ENCODE measurements at regions not wholly inside any gene's neighbourhood (a gene's known extent, or its start where the extent isn't known, plus 50 kb on each side); places are given as distances from the start of the nearest gene placed in this dataset.
A peak's percentile ranks its signal among the peaks of the same experiment; 100 is the strongest.

GRCh38 chr15:31974154-31974794, 56.0 kb upstream of the CHRNA7 start:
- no peak for ATAC-seq

DNA sequence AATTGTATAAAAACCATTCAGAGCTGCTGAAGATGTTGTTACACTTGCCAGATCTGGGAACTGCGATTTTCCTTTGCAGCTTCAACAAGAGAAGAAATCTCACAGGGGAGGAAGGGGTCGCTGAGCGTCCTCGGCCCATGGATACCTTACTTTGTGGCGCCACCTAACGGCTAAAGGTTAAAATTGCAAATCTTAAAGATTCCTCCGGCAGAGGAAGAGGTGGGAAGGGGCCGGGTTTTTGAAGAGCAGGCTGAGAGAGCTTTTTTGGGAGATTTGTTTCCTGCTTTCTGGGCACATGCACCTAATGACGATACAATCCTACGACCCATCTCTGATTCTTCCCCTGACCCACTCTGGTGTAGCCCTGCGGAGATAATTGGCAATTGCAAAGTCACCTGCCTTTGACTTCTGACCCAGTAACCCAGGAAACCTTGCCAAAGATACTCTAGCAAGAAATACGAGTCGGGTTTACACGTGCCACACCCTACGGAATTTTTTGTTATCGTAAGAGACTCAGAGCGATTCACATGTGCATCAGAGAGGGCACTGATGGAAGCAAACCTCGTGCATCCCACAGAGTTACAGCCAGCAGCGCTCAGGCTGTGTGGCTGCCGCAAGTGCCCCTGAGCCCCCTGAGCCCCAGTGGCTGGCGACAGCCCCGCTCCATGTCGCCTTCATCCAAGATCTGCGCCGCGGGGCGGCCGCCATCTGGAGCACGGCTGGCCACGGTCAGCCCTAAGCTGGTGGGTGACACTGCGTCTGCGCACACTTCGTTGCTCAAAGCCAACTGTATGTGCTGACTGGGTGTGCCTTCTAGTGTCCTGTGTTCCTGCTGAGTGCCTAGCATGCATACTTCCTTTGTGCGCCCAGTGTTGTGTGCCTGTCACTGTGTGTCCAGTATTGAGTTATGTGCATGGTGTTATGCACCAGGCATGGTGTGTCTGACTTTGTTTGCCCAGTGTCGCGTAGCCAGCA, 55.2 kb upstream of the CHRNA7 start:
- no peak overlapping the region for H3K27ac Mint-ChIP-seq
- H3K36me3 Mint-ChIP-seq = no peaks in the 10 kb centered on the region
- peak; percentile 13 to 42 for ATAC-seq
- DNase-seq (ENCODE audit: low spot score in 2 of 2) = peak in 1 of 2 donors; percentile 57
- H3K9me3 Mint-ChIP-seq = no peaks in the 10 kb centered on the region

More at GRCh38 chr15:31974154-31974794, 56.0 kb upstream of the CHRNA7 start:
- DNase-seq (ENCODE audit: low spot score in 2 of 2) = no peak
- H3K9me3 Mint-ChIP-seq = no peaks in the 10 kb centered on the region
- H3K27ac Mint-ChIP-seq = no peak overlapping the region
- H3K36me3 Mint-ChIP-seq = no peaks in the 10 kb centered on the region

DNA sequence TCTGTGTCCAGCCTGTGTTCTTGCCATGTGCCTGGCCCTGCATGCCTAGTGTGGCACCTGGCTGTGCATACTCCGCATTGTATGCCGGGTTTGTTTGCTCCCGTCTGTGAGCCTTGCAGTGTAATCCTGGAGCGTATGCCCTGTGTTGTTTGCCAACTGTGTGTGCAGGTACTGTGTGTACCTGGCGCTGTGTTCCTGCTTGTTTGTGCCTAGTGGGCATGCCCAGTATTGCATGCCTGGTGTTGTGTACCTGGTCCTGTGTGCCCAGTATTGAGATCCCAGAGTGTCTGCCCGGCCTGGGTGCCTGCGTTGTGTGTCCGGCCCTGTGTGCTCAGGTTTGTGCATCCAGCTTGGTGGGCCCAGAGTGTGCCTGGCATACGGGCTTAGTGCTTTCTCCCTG, 54.5 kb upstream of the CHRNA7 start:
- H3K9me3 Mint-ChIP-seq = no peaks in the 10 kb centered on the region
- no peaks in the 10 kb centered on the region for H3K36me3 Mint-ChIP-seq
- peak in 1 of 2 donors; percentile 22 for DNase-seq (ENCODE audit: low spot score in 2 of 2)
- H3K27ac Mint-ChIP-seq = no peak overlapping the region
- peak; percentile 21 to 56 for ATAC-seq

DNA sequence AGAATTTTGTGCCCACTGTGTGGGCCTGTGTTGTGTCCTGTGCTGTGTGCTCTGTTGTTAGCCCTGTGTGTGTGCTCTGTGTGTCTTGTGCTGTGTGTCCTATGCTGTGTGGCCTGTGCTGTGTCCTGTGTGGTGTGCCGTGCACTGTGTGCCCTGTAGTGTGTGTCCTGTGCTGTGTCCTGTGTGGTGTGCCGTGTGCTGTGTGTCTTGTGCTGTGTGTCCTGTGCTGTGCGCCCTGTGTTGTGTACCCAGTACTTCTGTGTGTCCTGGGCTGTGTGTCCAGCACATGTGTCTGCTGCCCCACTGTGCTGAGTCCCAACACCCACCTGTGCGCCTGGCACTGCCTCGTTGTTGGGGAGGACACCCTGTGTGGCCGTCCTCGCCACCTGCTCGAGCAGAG, 53.2 kb upstream of the CHRNA7 start:
- Mint-ChIP-seq H3K36me3 (no peaks in the 10 kb centered on the region), H3K27ac (no peak overlapping the region), H3K9me3 (no peaks in the 10 kb centered on the region)
- DNase-seq (ENCODE audit: low spot score in 2 of 2) (no peak), ATAC-seq (peak in 1 of 2 donors; percentile 15)

DNA sequence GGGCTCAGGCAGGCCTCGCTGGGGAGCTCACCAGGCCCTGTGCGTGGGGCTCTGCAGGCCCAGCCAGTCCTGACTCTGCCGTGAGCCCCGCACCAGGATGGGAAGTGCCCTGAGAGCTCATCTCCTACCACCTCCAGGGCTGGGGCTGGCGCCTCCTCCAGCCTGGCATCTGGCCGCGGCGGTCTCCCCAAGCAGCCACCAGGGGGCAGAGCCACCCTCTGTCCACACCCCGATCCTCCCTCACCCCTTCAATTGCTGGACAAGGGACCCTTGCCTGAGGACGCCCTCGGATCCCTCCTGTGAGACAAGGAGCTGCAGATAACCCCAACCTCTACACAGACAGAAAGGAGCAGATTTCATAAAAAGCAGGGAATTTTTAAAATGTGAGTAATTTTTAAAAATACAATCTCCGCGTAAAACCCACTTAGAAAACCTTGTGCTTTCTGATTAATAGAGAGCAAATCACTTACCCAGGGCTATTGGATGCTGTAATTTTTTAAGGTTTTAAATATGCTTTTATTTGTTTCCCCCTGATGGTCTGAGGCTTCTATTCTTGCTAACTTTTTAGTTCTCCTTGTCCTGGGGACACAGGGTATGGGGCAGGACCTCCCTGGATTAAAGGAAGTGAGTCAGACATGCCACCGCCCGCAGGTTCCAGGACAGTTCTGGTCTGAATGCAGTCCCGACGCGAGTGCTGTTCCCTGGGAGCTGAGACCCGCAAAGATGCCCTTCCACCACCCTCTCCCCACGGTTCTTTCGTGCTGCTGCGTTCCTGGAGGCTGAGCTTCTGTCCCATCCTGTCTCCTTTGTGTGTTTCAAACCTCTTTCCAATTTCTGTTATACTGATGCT, 52.3 kb upstream of the CHRNA7 start:
- H3K27ac Mint-ChIP-seq = no peak overlapping the region
- H3K9me3 Mint-ChIP-seq = no peaks in the 10 kb centered on the region
- no peaks in the 10 kb centered on the region for H3K36me3 Mint-ChIP-seq
- peak in 1 of 2 donors; percentile 70 for DNase-seq (ENCODE audit: low spot score in 2 of 2)
- ATAC-seq = peak; percentile 70 to 76

All from activated naive CD4-positive, alpha-beta T cell treated with anti-CD3 and anti-CD28 coated beads, Interleukin-2, amount 50 U/mL, for 72 hours (primary cell).